Stimulated activated CD4-positive, alpha-beta T cell treated with anti-CD3 and anti-CD28 coated beads, Interleukin-1b, Interleukin-23, amount 100 ng/mL, for 48 hours (primary cell): ENCODE measurements at regions not wholly inside any gene's neighbourhood (a gene's known extent, or its start where the extent isn't known, plus 50 kb on each side); places are given as distances from the start of the nearest gene placed in this dataset.

Source experiments
- DNase-seq: peaks from one replicate; pipeline ENCODE4 v3.0.0-alpha.2; 2020

- no peak for DNase-seq
Measured at GRCh38 chr20:24877652-24878051, 71.4 kb upstream of the CST7 start.

- DNase-seq: no peak
Measured at GRCh38 chr20:24878657-24879056, 70.4 kb upstream of the CST7 start.

GRCh38 chr20:24879875-24880274, 69.2 kb upstream of the CST7 start:
- no peak for DNase-seq

- no peak for DNase-seq
Measured at GRCh38 chr20:24880356-24880755, 68.7 kb upstream of the CST7 start.

GRCh38 chr20:24890286-24890685, 58.8 kb upstream of the CST7 start:
- no peak for DNase-seq

GRCh38 chr20:24891546-24892393, 57.3 kb upstream of the CST7 start:
- no peak for DNase-seq

- no peak for DNase-seq
Measured at GRCh38 chr20:24892522-24892921, 56.5 kb upstream of the CST7 start.

GRCh38 chr20:24892931-24893330, 56.1 kb upstream of the CST7 start:
- DNase-seq: no peak

- no peak for DNase-seq
Measured at GRCh38 chr20:24894488-24894887, 54.6 kb upstream of the CST7 start.

- DNase-seq: no peak
Measured at GRCh38 chr20:24894967-24895366, 54.1 kb upstream of the CST7 start.

- DNase-seq: no peak
Measured at GRCh38 chr20:24895431-24895830, 53.6 kb upstream of the CST7 start.

GRCh38 chr20:24895898-24896658, 53.0 kb upstream of the CST7 start:
- no peak for DNase-seq

- no peak for DNase-seq
Measured at GRCh38 chr20:24896984-24897383, 52.1 kb upstream of the CST7 start.

- no peak for DNase-seq
Measured at GRCh38 chr20:24897974-24898373, 51.1 kb upstream of the CST7 start.

GRCh38 chr20:24899153-24899552, 49.9 kb upstream of the CST7 start:
- DNase-seq: no peak
